ENCODE measurements at regions not wholly inside any gene's neighbourhood (a gene's known extent, or its start where the extent isn't known, plus 50 kb on each side); places are given as distances from the start of the nearest gene placed in this dataset.
A peak's percentile ranks its signal among the peaks of the same experiment; 100 is the strongest.

GRCh38 chr5:111676926-111677415 is 80.0 kb downstream of the NREP start:
- ATAC-seq (no peak), DNase-seq (no peak)
- Histone ChIP-seq H3K36me3 (no peaks in the 10 kb centered on the region), H3K4me1 (peaks cover 0 to 22% (median 6%) of the 10 kb centered on the region in 4 donors), H3K27ac (no peak overlapping the region), H3K27me3 (no peaks in the 10 kb centered on the region), H3K4me3 (no peak overlapping the region), H3K9me3 (no peaks in the 10 kb centered on the region)
- 79% methylated on average over 2 of the region's 3 CpGs for WGBS (ENCODE audit: insufficient coverage, low coverage, low lambda C conversion rate, missing lambda C conversion rate)
- intact Hi-C loops (cut with DNase I), result no loop called here
- TF ChIP-seq POLR2A (IDR thresholded peaks at IDR 0.05) (no peak), CTCF (IDR thresholded peaks at IDR 0.05) (no peak)

GRCh38 chr5:111676466-111676865 is 80.5 kb downstream of the NREP start:
- Histone ChIP-seq H3K27ac (no peak overlapping the region), H3K9me3 (no peaks in the 10 kb centered on the region), H3K4me3 (no peak overlapping the region), H3K36me3 (no peaks in the 10 kb centered on the region), H3K4me1 (peaks cover 0 to 17% (median 6%) of the 10 kb centered on the region in 4 donors), H3K27me3 (no peaks in the 10 kb centered on the region)
- 20% methylated on average over 1 of the region's 1 CpG for WGBS (ENCODE audit: insufficient coverage, low coverage, low lambda C conversion rate, missing lambda C conversion rate)
- intact Hi-C loops (cut with DNase I), result no loop called here
- TF ChIP-seq POLR2A (IDR thresholded peaks at IDR 0.05), result no peak
- ATAC-seq (no peak), DNase-seq (no peak)

- peaks cover 0 to 6% (median 1%) of the 10 kb centered on the region in 4 donors for H3K4me1 ChIP-seq
- intact Hi-C loops (cut with DNase I), result no loop called here
- TF ChIP-seq POLR2A (IDR thresholded peaks at IDR 0.05) (no peak), CTCF (IDR thresholded peaks at IDR 0.05) (no peak)
- H3K9me3 ChIP-seq, result no peaks in the 10 kb centered on the region
- ATAC-seq (no peak), DNase-seq (no peak)
- no peaks in the 10 kb centered on the region for H3K27me3 ChIP-seq
- H3K27ac ChIP-seq, result no peak overlapping the region
- H3K4me3 ChIP-seq, result no peak overlapping the region
- H3K36me3 ChIP-seq, result no peaks in the 10 kb centered on the region
- 82% methylated on average over 2 of the region's 2 CpGs for WGBS (ENCODE audit: insufficient coverage, low coverage, low lambda C conversion rate, missing lambda C conversion rate)
These were observed 81.6 kb downstream of the NREP start for GRCh38 chr5:111675201-111675934.

GRCh38 chr5:111673891-111674626 is 82.9 kb downstream of the NREP start:
- 44% methylated on average over 4 of the region's 10 CpGs for WGBS (ENCODE audit: insufficient coverage, low coverage, low lambda C conversion rate, missing lambda C conversion rate)
- no peak for TF ChIP-seq CTCF (IDR thresholded peaks at IDR 0.05)
- no peak for TF ChIP-seq POLR2A (IDR thresholded peaks at IDR 0.05)
- no peaks in the 10 kb centered on the region for H3K27me3 ChIP-seq
- H3K36me3 ChIP-seq, result no peaks in the 10 kb centered on the region
- no peak overlapping the region for H3K4me3 ChIP-seq
- intact Hi-C loops (cut with DNase I), result no loop called here
- peaks cover 0 to 4% (median 0%) of the 10 kb centered on the region in 4 donors for H3K4me1 ChIP-seq
- H3K27ac ChIP-seq, result no peak overlapping the region
- DNase-seq, result no peak
- H3K9me3 ChIP-seq, result no peaks in the 10 kb centered on the region
- peak; percentile 50 to 83 (median 70) for ATAC-seq

- TF ChIP-seq POLR2A (IDR thresholded peaks at IDR 0.05) (no peak), CTCF (IDR thresholded peaks at IDR 0.05) (no peak)
- intact Hi-C loops (cut with DNase I), result no loop called here
- Histone ChIP-seq H3K9me3 (no peaks in the 10 kb centered on the region), H3K4me1 (peaks cover 0 to 4% (median 0%) of the 10 kb centered on the region in 4 donors), H3K4me3 (no peak overlapping the region), H3K27me3 (no peaks in the 10 kb centered on the region), H3K27ac (no peak overlapping the region), H3K36me3 (no peaks in the 10 kb centered on the region)
- WGBS (ENCODE audit: insufficient coverage, low coverage, low lambda C conversion rate, missing lambda C conversion rate), result 74% methylated on average over 2 of the region's 2 CpGs
- DNase-seq, result no peak
- ATAC-seq, result no peak
These were observed 84.9 kb downstream of the NREP start for GRCh38 chr5:111672099-111672498.

All from right lobe of liver (tissue), 6 donors.